Putamen (tissue), 1 donor: ENCODE measurements at regions not wholly inside any gene's neighbourhood (a gene's known extent, or its start where the extent isn't known, plus 50 kb on each side); places are given as distances from the start of the nearest gene placed in this dataset.
A peak's percentile ranks its signal among the peaks of the same experiment; 100 is the strongest.

Source experiments
- DNase-seq: peaks from one replicate; pipeline ENCODE4 v3.0.0-alpha.2; 2016; ENCODE audit warnings: low spot score

GRCh38 chr1:29709704-29710280 lies 473.5 kb downstream of the PTPRU start:
- DNase-seq, result no peak

GRCh38 chr1:29708796-29709703 lies 472.7 kb downstream of the PTPRU start:
- no peak for DNase-seq

- DNase-seq, result no peak
These were observed 472.1 kb downstream of the PTPRU start for GRCh38 chr1:29708381-29708780.

- no peak for DNase-seq
These were observed 471.5 kb downstream of the PTPRU start for GRCh38 chr1:29707796-29708195.

GRCh38 chr1:29706936-29707335 lies 470.6 kb downstream of the PTPRU start:
- DNase-seq, result no peak

- no peak for DNase-seq
These were observed 468.1 kb downstream of the PTPRU start for GRCh38 chr1:29704430-29704829.

GRCh38 chr1:29703596-29704370 lies 467.5 kb downstream of the PTPRU start:
- DNase-seq, result no peak

- no peak for DNase-seq
These were observed 464.2 kb downstream of the PTPRU start for GRCh38 chr1:29700491-29700890.

- DNase-seq, result no peak
These were observed 462.3 kb downstream of the PTPRU start for GRCh38 chr1:29698626-29699025.

GRCh38 chr1:29698033-29698432 lies 461.7 kb downstream of the PTPRU start:
- no peak for DNase-seq

GRCh38 chr1:29697391-29697780 lies 461.1 kb downstream of the PTPRU start:
- DNase-seq, result no peak

- no peak for DNase-seq
These were observed 460.5 kb downstream of the PTPRU start for GRCh38 chr1:29696656-29697390.

- peak; percentile 50 for DNase-seq
These were observed 459.5 kb downstream of the PTPRU start for GRCh38 chr1:29695803-29696202.

GRCh38 chr1:29695036-29695435 lies 458.7 kb downstream of the PTPRU start:
- no peak for DNase-seq

GRCh38 chr1:29691499-29691898 lies 455.2 kb downstream of the PTPRU start:
- DNase-seq, result no peak

GRCh38 chr1:29690156-29690555 lies 453.8 kb downstream of the PTPRU start:
- no peak for DNase-seq

GRCh38 chr1:29689372-29690030 lies 453.2 kb downstream of the PTPRU start:
- DNase-seq, result no peak

- DNase-seq, result peak; percentile 75
These were observed 452.4 kb downstream of the PTPRU start for GRCh38 chr1:29688471-29689365.

GRCh38 chr1:29687601-29688244 lies 451.4 kb downstream of the PTPRU start:
- DNase-seq, result no peak

GRCh38 chr1:29687166-29687565 lies 450.8 kb downstream of the PTPRU start:
- DNase-seq, result no peak
